Esophagus muscularis mucosa (tissue), 4 donors: ENCODE measurements at regions not wholly inside any gene's neighbourhood (a gene's known extent, or its start where the extent isn't known, plus 50 kb on each side); places are given as distances from the start of the nearest gene placed in this dataset.

ENCODE experiments used
- DNase-seq: peaks from one replicate; pipeline ENCODE4 v3.0.0-alpha.2; 2017; ENCODE audit errors: extremely low spot score
- H3K27ac ChIP-seq, 4 donors: fragments of 200-600 bp; sonication (generic); replicated peaks in 1 of 4; 1 replicate in 3 of 4; 2 replicates in 1 of 4; pipeline ENCODE4 v1.5.1; 2016 to 2019; ENCODE audit warnings: mild to moderate bottlenecking in 1 of 4
- H3K27me3 ChIP-seq, 4 donors: fragments of 200-600 bp; sonication (generic); one replicate each; pipeline versions ENCODE4 v1.5.1 to v1.6.0; 2016 to 2019
- H3K36me3 ChIP-seq, 4 donors: fragments of 200-600 bp; sonication (generic); one replicate each; pipeline ENCODE4 v1.5.1; 2016 to 2019
- H3K4me1 ChIP-seq, 4 donors: fragments of 200-600 bp; sonication (generic); one replicate each; pipeline ENCODE4 v1.5.1; 2016 to 2019
- H3K4me3 ChIP-seq, 4 donors: fragments of 200-600 bp; sonication (generic); 1 replicate in 2 of 4; 2 replicates in 2 of 4; pipeline ENCODE4 v1.5.1; 2016 to 2019; ENCODE audit warnings: mild to moderate bottlenecking in 4 of 4, moderate library complexity in 1 of 4
- H3K9me3 ChIP-seq, 4 donors: fragments of 200-600 bp; sonication (generic); 1 replicate in 3 of 4; 2 replicates in 1 of 4; pipeline ENCODE4 v1.5.1; 2016 to 2019
- CTCF ChIP-seq, 3 experiments: fragments of 200-600 bp in 2 of 3; fragments of 450-650 bp in 1 of 3; sonication (generic) in 2 of 3; IDR thresholded peaks; one replicate each; pipeline ENCODE4 v1.5.1; 2017 to 2019; ENCODE audit warnings: antibody characterized with exemption in 3 of 3, mild to moderate bottlenecking in 2 of 3, moderate library complexity in 1 of 3
- EP300 ChIP-seq: sonication (generic); formaldehyde crosslinking; IDR thresholded peaks from one replicate; pipeline ENCODE4 v1.6.1; 2017; ENCODE audit warnings: antibody characterized with exemption
- POLR2A ChIP-seq: fragments of 450-650 bp; IDR thresholded peaks from one replicate; pipeline ENCODE4 v1.6.1; 2017; ENCODE audit warnings: antibody characterized with exemption, moderate library complexity, mild to moderate bottlenecking, low read depth
- POLR2AphosphoS5 ChIP-seq, 2 donors: sonication (generic); formaldehyde crosslinking; IDR thresholded peaks; one replicate each; pipeline ENCODE4 v1.6.1; 2017; ENCODE audit warnings: antibody characterized with exemption in 2 of 2
- WGBS: methylation state at CpG from one replicate; pipeline ENCODE4 v1.1.5; 2018; 5-methylcytosine and 5-hydroxymethylcytosine counted together
- intact Hi-C: fragments of 100-400 bp; cut with DNase I; formaldehyde crosslinking; loops from one replicate; pipeline ENCODE4 v1.15.1; 2023

GRCh38 chr13:69495096-69495495 is 612.5 kb upstream of the ATXN8OS start:
- no peak for DNase-seq
- Histone ChIP-seq H3K36me3 (no peaks in the 10 kb centered on the region), H3K27me3 (no peaks in the 10 kb centered on the region), H3K4me1 (no peaks in the 10 kb centered on the region), H3K27ac (no peak overlapping the region), H3K4me3 (no peak overlapping the region), H3K9me3 (no peaks in the 10 kb centered on the region)
- 76% methylated on average over 2 of the region's 2 CpGs for WGBS
- no peak for TF ChIP-seq POLR2AphosphoS5 (IDR thresholded peaks at IDR 0.05)
- TF ChIP-seq POLR2A = no peak
- TF ChIP-seq EP300 = no peak
- no peak for TF ChIP-seq CTCF (IDR thresholded peaks at IDR 0.05)
- intact Hi-C loops = no loop called here

GRCh38 chr13:69487576-69487975 is 620.0 kb upstream of the ATXN8OS start:
- intact Hi-C loops = no loop called here
- Histone ChIP-seq H3K4me1 (no peaks in the 10 kb centered on the region), H3K4me3 (no peak overlapping the region), H3K27me3 (no peaks in the 10 kb centered on the region), H3K27ac (no peak overlapping the region), H3K36me3 (no peaks in the 10 kb centered on the region), H3K9me3 (peaks cover 0 to 6% (median 3%) of the 10 kb centered on the region in 4 donors)
- TF ChIP-seq EP300 (no peak), CTCF (IDR thresholded peaks at IDR 0.05) (no peak), POLR2AphosphoS5 (IDR thresholded peaks at IDR 0.05) (no peak), POLR2A (no peak)
- no peak for DNase-seq

GRCh38 chr13:69485991-69486592 is 621.5 kb upstream of the ATXN8OS start:
- 67% methylated on average over 4 of the region's 4 CpGs for WGBS
- intact Hi-C loops = no loop called here
- Histone ChIP-seq H3K27ac (no peak overlapping the region), H3K27me3 (no peaks in the 10 kb centered on the region), H3K36me3 (no peaks in the 10 kb centered on the region), H3K9me3 (peaks cover 0 to 6% (median 3%) of the 10 kb centered on the region in 4 donors), H3K4me3 (no peak overlapping the region), H3K4me1 (no peaks in the 10 kb centered on the region)
- TF ChIP-seq POLR2A = no peak
- no peak for TF ChIP-seq CTCF (IDR thresholded peaks at IDR 0.05)
- TF ChIP-seq EP300 = no peak
- TF ChIP-seq POLR2AphosphoS5 (IDR thresholded peaks at IDR 0.05) = no peak
- no peak for DNase-seq

GRCh38 chr13:69477451-69477850 is 630.2 kb upstream of the ATXN8OS start:
- Histone ChIP-seq H3K4me1 (no peaks in the 10 kb centered on the region), H3K4me3 (no peak overlapping the region), H3K27ac (no peak overlapping the region), H3K9me3 (no peaks in the 10 kb centered on the region), H3K36me3 (no peaks in the 10 kb centered on the region), H3K27me3 (no peaks in the 10 kb centered on the region)
- no peak for TF ChIP-seq POLR2A
- no peak for TF ChIP-seq POLR2AphosphoS5 (IDR thresholded peaks at IDR 0.05)
- no peak for TF ChIP-seq CTCF (IDR thresholded peaks at IDR 0.05)
- no peak for TF ChIP-seq EP300
- DNase-seq = no peak
- intact Hi-C loops = no loop called here

- Histone ChIP-seq H3K4me3 (no peak overlapping the region), H3K4me1 (no peaks in the 10 kb centered on the region), H3K9me3 (no peaks in the 10 kb centered on the region), H3K27ac (no peak overlapping the region), H3K36me3 (no peaks in the 10 kb centered on the region), H3K27me3 (no peaks in the 10 kb centered on the region)
- TF ChIP-seq POLR2AphosphoS5 (IDR thresholded peaks at IDR 0.05) = no peak
- no peak for TF ChIP-seq CTCF (IDR thresholded peaks at IDR 0.05)
- no peak for TF ChIP-seq POLR2A
- TF ChIP-seq EP300 = no peak
- intact Hi-C loops = no loop called here
- 45% methylated on average over 2 of the region's 2 CpGs for WGBS
- DNase-seq = no peak
Observed at GRCh38 chr13:69474011-69474685, 633.5 kb upstream of the ATXN8OS start.
